Activated T-helper 2 cell treated with anti-CD3 and anti-CD28 coated beads, Interferon-gamma antibody, Interleukin-2, Interleukin-4, amounts not matched to agents 10 μg/mL and 5 μg/mL and 100 μg/mL, durations not matched to agents 14 hours and 24 hours and 36 hours (primary cell): ENCODE measurements at regions not wholly inside any gene's neighbourhood (a gene's known extent, or its start where the extent isn't known, plus 50 kb on each side); places are given as distances from the start of the nearest gene placed in this dataset.

ENCODE experiments used
- DNase-seq: peaks from one replicate; pipeline ENCODE4 v3.0.0; 2021; ENCODE audit warnings: low spot score
- H3K27ac Mint-ChIP-seq: one replicate; pipeline ENCODE4 v1.8.0; 2021; ENCODE audit warnings: mixed read lengths
- H3K27me3 Mint-ChIP-seq: one replicate; pipeline ENCODE4 v1.8.0; 2021; ENCODE audit warnings: low read depth, mixed read lengths
- H3K36me3 Mint-ChIP-seq: one replicate; pipeline ENCODE4 v1.8.0; 2021; ENCODE audit warnings: low read depth, mixed read lengths
- H3K4me1 Mint-ChIP-seq: one replicate; pipeline ENCODE4 v1.8.0; 2021; ENCODE audit warnings: low read depth, mixed read lengths
- H3K4me3 Mint-ChIP-seq: one replicate; pipeline ENCODE4 v1.8.0; 2021; ENCODE audit warnings: low read depth, mild to moderate bottlenecking, moderate library complexity, mixed read lengths
- H3K9me3 Mint-ChIP-seq: one replicate; pipeline ENCODE4 v1.8.0; 2021; ENCODE audit warnings: mixed read lengths
- intact Hi-C: fragments of 100-400 bp; cut with micrococcal nuclease; formaldehyde crosslinking; loops from one replicate; pipeline ENCODE4 v1.15.1; 2023

GRCh38 chr4:33649471-33649870 is 2594.8 kb downstream of the ARAP2 start:
- no peak overlapping the region for H3K27ac Mint-ChIP-seq
- no peak overlapping the region for H3K4me3 Mint-ChIP-seq
- no peak for DNase-seq
- intact Hi-C loops = no loop called here
- no peaks in the 10 kb centered on the region for H3K27me3 Mint-ChIP-seq
- no peaks in the 10 kb centered on the region for H3K4me1 Mint-ChIP-seq
- peaks cover 47% of the 10 kb centered on the region for H3K9me3 Mint-ChIP-seq
- no peaks in the 10 kb centered on the region for H3K36me3 Mint-ChIP-seq

- no peaks in the 10 kb centered on the region for H3K27me3 Mint-ChIP-seq
- no peak overlapping the region for H3K4me3 Mint-ChIP-seq
- H3K9me3 Mint-ChIP-seq = peaks cover 43% of the 10 kb centered on the region
- no peaks in the 10 kb centered on the region for H3K4me1 Mint-ChIP-seq
- no peak for DNase-seq
- no peak overlapping the region for H3K27ac Mint-ChIP-seq
- intact Hi-C loops = no loop called here
- H3K36me3 Mint-ChIP-seq = no peaks in the 10 kb centered on the region
Observed at GRCh38 chr4:33650036-33650435, 2594.3 kb downstream of the ARAP2 start.

GRCh38 chr4:33658971-33659370 is 2585.3 kb downstream of the ARAP2 start:
- H3K4me1 Mint-ChIP-seq = no peaks in the 10 kb centered on the region
- H3K4me3 Mint-ChIP-seq = no peak overlapping the region
- peaks cover 25% of the 10 kb centered on the region for H3K9me3 Mint-ChIP-seq
- DNase-seq = no peak
- intact Hi-C loops = no loop called here
- H3K36me3 Mint-ChIP-seq = no peaks in the 10 kb centered on the region
- no peak overlapping the region for H3K27ac Mint-ChIP-seq
- H3K27me3 Mint-ChIP-seq = no peaks in the 10 kb centered on the region

GRCh38 chr4:33661636-33662035 is 2582.7 kb downstream of the ARAP2 start:
- Mint-ChIP-seq H3K4me3 (no peak overlapping the region), H3K27me3 (no peaks in the 10 kb centered on the region), H3K4me1 (no peaks in the 10 kb centered on the region), H3K9me3 (peaks cover 46% of the 10 kb centered on the region), H3K36me3 (no peaks in the 10 kb centered on the region), H3K27ac (no peak overlapping the region)
- DNase-seq = no peak
- intact Hi-C loops = no loop called here

- no peaks in the 10 kb centered on the region for H3K4me1 Mint-ChIP-seq
- H3K9me3 Mint-ChIP-seq = peaks cover 25% of the 10 kb centered on the region
- H3K36me3 Mint-ChIP-seq = no peaks in the 10 kb centered on the region
Observed at GRCh38 chr4:33685939-33686338, 2558.4 kb downstream of the ARAP2 start.

GRCh38 chr4:33696041-33696440 is 2548.3 kb downstream of the ARAP2 start:
- Mint-ChIP-seq H3K9me3 (peaks cover 43% of the 10 kb centered on the region), H3K4me3 (no peak overlapping the region), H3K4me1 (no peaks in the 10 kb centered on the region), H3K36me3 (no peaks in the 10 kb centered on the region), H3K27ac (no peak overlapping the region), H3K27me3 (no peaks in the 10 kb centered on the region)
- DNase-seq = no peak
- intact Hi-C loops = no loop called here

More at GRCh38 chr4:33685939-33686338, 2558.4 kb downstream of the ARAP2 start:
- Mint-ChIP-seq H3K27ac (no peak overlapping the region), H3K27me3 (no peaks in the 10 kb centered on the region), H3K4me3 (no peak overlapping the region)
- intact Hi-C loops = no loop called here
- DNase-seq = no peak

GRCh38 chr4:33696586-33696985 is 2547.7 kb downstream of the ARAP2 start:
- H3K36me3 Mint-ChIP-seq = no peaks in the 10 kb centered on the region
- no peaks in the 10 kb centered on the region for H3K4me1 Mint-ChIP-seq
- H3K27me3 Mint-ChIP-seq = no peaks in the 10 kb centered on the region
- H3K27ac Mint-ChIP-seq = no peak overlapping the region
- no peak overlapping the region for H3K4me3 Mint-ChIP-seq
- H3K9me3 Mint-ChIP-seq = peaks cover 44% of the 10 kb centered on the region
- no peak for DNase-seq
- intact Hi-C loops = no loop called here

- no peaks in the 10 kb centered on the region for H3K36me3 Mint-ChIP-seq
- no peaks in the 10 kb centered on the region for H3K27me3 Mint-ChIP-seq
- peaks cover 54% of the 10 kb centered on the region for H3K9me3 Mint-ChIP-seq
- no peak overlapping the region for H3K4me3 Mint-ChIP-seq
- DNase-seq = no peak
- no peak overlapping the region for H3K27ac Mint-ChIP-seq
- H3K4me1 Mint-ChIP-seq = no peaks in the 10 kb centered on the region
- intact Hi-C loops = no loop called here
Observed at GRCh38 chr4:33709247-33709646, 2535.1 kb downstream of the ARAP2 start.

GRCh38 chr4:33711826-33712225 is 2532.5 kb downstream of the ARAP2 start:
- intact Hi-C loops = no loop called here
- no peaks in the 10 kb centered on the region for H3K27me3 Mint-ChIP-seq
- DNase-seq = no peak
- no peaks in the 10 kb centered on the region for H3K36me3 Mint-ChIP-seq
- H3K4me1 Mint-ChIP-seq = no peaks in the 10 kb centered on the region
- no peak overlapping the region for H3K27ac Mint-ChIP-seq
- H3K9me3 Mint-ChIP-seq = peaks cover 38% of the 10 kb centered on the region
- H3K4me3 Mint-ChIP-seq = no peak overlapping the region

GRCh38 chr4:33714971-33715370 is 2529.3 kb downstream of the ARAP2 start:
- Mint-ChIP-seq H3K9me3 (peaks cover 40% of the 10 kb centered on the region), H3K36me3 (no peaks in the 10 kb centered on the region), H3K4me1 (no peaks in the 10 kb centered on the region), H3K4me3 (no peak overlapping the region), H3K27ac (no peak overlapping the region), H3K27me3 (no peaks in the 10 kb centered on the region)
- intact Hi-C loops = no loop called here
- DNase-seq = no peak

- H3K9me3 Mint-ChIP-seq = peaks cover 33% of the 10 kb centered on the region
Observed at GRCh38 chr4:33715841-33716395, 2528.4 kb downstream of the ARAP2 start.

GRCh38 chr4:33722254-33722653 is 2522.1 kb downstream of the ARAP2 start:
- no peaks in the 10 kb centered on the region for H3K36me3 Mint-ChIP-seq
- intact Hi-C loops = no loop called here
- H3K4me3 Mint-ChIP-seq = no peak overlapping the region
- H3K27me3 Mint-ChIP-seq = no peaks in the 10 kb centered on the region
- no peak overlapping the region for H3K27ac Mint-ChIP-seq
- H3K4me1 Mint-ChIP-seq = no peaks in the 10 kb centered on the region
- peaks cover 16% of the 10 kb centered on the region for H3K9me3 Mint-ChIP-seq
- no peak for DNase-seq

More at GRCh38 chr4:33715841-33716395, 2528.4 kb downstream of the ARAP2 start:
- Mint-ChIP-seq H3K36me3 (no peaks in the 10 kb centered on the region), H3K4me3 (no peak overlapping the region), H3K27me3 (no peaks in the 10 kb centered on the region), H3K27ac (no peak overlapping the region), H3K4me1 (no peaks in the 10 kb centered on the region)
- DNase-seq = no peak
- intact Hi-C loops = no loop called here

- Mint-ChIP-seq H3K4me3 (no peak overlapping the region), H3K27me3 (no peaks in the 10 kb centered on the region), H3K36me3 (no peaks in the 10 kb centered on the region), H3K27ac (no peak overlapping the region), H3K9me3 (peaks cover 11% of the 10 kb centered on the region), H3K4me1 (no peaks in the 10 kb centered on the region)
- intact Hi-C loops = no loop called here
- DNase-seq = no peak
Observed at GRCh38 chr4:33722800-33723516, 2521.4 kb downstream of the ARAP2 start.
